HepG2 (cell line): ENCODE measurements at regions not wholly inside any gene's neighbourhood (a gene's known extent, or its start where the extent isn't known, plus 50 kb on each side); places are given as distances from the start of the nearest gene placed in this dataset.

ENCODE experiments used
- AGO1 ChIP-seq: fragments of 200-400 bp; formaldehyde crosslinking; IDR thresholded peaks from 2 replicates; pipeline ENCODE4 v1.6.1; 2017; ENCODE audit warnings: mild to moderate bottlenecking, low read depth, low read length, moderate library complexity; ENCODE audit not compliant: poor library complexity, severe bottlenecking
- FOXJ3 ChIP-seq: sonication (generic); formaldehyde crosslinking; IDR thresholded peaks from 2 replicates; pipeline ENCODE4 v1.4.0; 2020; ENCODE audit warnings: missing genetic modification reagents, mild to moderate bottlenecking, borderline replicate concordance
- HNF4A ChIP-seq: sonication (generic); formaldehyde crosslinking; IDR thresholded peaks from 2 replicates; pipeline ENCODE4 v1.4.0; 2020; ENCODE audit warnings: missing genetic modification reagents
- MTA3 ChIP-seq: sonication (generic); formaldehyde crosslinking; IDR thresholded peaks from 2 replicates; pipeline ENCODE4 v1.4.0; 2020; ENCODE audit warnings: missing genetic modification reagents
- SRF ChIP-seq: IDR thresholded peaks from 2 replicates; pipeline ENCODE4 v1.6.1; 2011; ENCODE audit warnings: mild to moderate bottlenecking, low read depth, low read length, moderate library complexity
- ZKSCAN8 ChIP-seq: IDR thresholded peaks from 2 replicates; pipeline ENCODE4 v1.6.1; 2016; ENCODE audit warnings: borderline replicate concordance, missing genetic modification reagents, missing compliant biosample characterization
- ZNF615 ChIP-seq: sonication (generic); formaldehyde crosslinking; IDR thresholded peaks from 2 replicates; pipeline ENCODE4 v1.5.0; 2020; ENCODE audit warnings: mild to moderate bottlenecking, missing genetic modification reagents, borderline replicate concordance
- TF ChIP-seq, protein P1 (sequence below): sonication (generic); formaldehyde crosslinking; conservative IDR thresholded peaks from 2 replicates; pipeline ENCODE4 v1.4.0; 2020; ENCODE audit warnings: missing genetic modification reagents
- TF ChIP-seq, protein P2 (sequence below): sonication (generic); formaldehyde crosslinking; IDR thresholded peaks from 2 replicates; pipeline ENCODE4 v1.5.0; 2020; ENCODE audit warnings: mild to moderate bottlenecking, missing genetic modification reagents, moderate library complexity
- TF ChIP-seq, protein P3 (sequence below): sonication (generic); formaldehyde crosslinking; IDR thresholded peaks from 2 replicates; pipeline ENCODE4 v1.5.0; 2020; ENCODE audit warnings: missing genetic modification reagents
- TF ChIP-seq, protein P4 (sequence below), 2 experiments: fragments of 450-650 bp in 1 of 2; sonication (generic) in 1 of 2; formaldehyde crosslinking in 1 of 2; IDR thresholded peaks; 2 replicates each; pipeline versions ENCODE4 v1.6.1 to v1.8.0; 2016 to 2022; ENCODE audit warnings: antibody characterized with exemption in 1 of 2, mild to moderate bottlenecking in 1 of 2, missing genetic modification reagents in 1 of 2

DNA sequence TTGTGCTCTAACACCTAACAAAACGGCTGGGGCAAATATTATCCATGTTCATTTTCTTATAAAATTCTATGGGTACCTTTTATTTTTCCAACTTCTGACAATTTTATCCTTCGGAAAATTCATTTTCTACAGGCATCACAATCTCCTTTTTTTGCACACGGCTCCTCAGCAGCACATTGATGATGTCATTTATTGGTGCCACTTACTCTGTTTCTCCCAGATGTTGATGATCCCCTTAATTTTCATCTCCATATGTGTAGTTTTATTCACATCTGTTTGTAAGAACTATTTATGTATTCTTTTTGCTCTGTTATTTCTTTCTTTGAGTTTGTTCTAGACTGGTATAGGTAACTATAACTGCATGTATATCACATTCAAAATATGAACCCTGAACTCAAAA is 1660.8 kb upstream of the DDX18 start:
- no peak for TF ChIP-seq FOXJ3 (CRISPR knock-in tag)
- TF ChIP-seq AGO1: no peak
- TF ChIP-seq, protein P1, sequence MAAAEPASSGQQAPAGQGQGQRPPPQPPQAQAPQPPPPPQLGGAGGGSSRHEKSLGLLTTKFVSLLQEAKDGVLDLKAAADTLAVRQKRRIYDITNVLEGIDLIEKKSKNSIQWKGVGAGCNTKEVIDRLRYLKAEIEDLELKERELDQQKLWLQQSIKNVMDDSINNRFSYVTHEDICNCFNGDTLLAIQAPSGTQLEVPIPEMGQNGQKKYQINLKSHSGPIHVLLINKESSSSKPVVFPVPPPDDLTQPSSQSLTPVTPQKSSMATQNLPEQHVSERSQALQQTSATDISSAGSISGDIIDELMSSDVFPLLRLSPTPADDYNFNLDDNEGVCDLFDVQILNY: no peak
- TF ChIP-seq, protein P2, sequence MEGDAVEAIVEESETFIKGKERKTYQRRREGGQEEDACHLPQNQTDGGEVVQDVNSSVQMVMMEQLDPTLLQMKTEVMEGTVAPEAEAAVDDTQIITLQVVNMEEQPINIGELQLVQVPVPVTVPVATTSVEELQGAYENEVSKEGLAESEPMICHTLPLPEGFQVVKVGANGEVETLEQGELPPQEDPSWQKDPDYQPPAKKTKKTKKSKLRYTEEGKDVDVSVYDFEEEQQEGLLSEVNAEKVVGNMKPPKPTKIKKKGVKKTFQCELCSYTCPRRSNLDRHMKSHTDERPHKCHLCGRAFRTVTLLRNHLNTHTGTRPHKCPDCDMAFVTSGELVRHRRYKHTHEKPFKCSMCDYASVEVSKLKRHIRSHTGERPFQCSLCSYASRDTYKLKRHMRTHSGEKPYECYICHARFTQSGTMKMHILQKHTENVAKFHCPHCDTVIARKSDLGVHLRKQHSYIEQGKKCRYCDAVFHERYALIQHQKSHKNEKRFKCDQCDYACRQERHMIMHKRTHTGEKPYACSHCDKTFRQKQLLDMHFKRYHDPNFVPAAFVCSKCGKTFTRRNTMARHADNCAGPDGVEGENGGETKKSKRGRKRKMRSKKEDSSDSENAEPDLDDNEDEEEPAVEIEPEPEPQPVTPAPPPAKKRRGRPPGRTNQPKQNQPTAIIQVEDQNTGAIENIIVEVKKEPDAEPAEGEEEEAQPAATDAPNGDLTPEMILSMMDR (CRISPR knock-in tag): no peak
- no peak for TF ChIP-seq ZKSCAN8 (CRISPR knock-in tag)
- TF ChIP-seq, protein P3, sequence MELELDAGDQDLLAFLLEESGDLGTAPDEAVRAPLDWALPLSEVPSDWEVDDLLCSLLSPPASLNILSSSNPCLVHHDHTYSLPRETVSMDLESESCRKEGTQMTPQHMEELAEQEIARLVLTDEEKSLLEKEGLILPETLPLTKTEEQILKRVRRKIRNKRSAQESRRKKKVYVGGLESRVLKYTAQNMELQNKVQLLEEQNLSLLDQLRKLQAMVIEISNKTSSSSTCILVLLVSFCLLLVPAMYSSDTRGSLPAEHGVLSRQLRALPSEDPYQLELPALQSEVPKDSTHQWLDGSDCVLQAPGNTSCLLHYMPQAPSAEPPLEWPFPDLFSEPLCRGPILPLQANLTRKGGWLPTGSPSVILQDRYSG (CRISPR knock-in tag): no peak
- no peak for TF ChIP-seq MTA3 (CRISPR knock-in tag)
- TF ChIP-seq, protein P4, sequence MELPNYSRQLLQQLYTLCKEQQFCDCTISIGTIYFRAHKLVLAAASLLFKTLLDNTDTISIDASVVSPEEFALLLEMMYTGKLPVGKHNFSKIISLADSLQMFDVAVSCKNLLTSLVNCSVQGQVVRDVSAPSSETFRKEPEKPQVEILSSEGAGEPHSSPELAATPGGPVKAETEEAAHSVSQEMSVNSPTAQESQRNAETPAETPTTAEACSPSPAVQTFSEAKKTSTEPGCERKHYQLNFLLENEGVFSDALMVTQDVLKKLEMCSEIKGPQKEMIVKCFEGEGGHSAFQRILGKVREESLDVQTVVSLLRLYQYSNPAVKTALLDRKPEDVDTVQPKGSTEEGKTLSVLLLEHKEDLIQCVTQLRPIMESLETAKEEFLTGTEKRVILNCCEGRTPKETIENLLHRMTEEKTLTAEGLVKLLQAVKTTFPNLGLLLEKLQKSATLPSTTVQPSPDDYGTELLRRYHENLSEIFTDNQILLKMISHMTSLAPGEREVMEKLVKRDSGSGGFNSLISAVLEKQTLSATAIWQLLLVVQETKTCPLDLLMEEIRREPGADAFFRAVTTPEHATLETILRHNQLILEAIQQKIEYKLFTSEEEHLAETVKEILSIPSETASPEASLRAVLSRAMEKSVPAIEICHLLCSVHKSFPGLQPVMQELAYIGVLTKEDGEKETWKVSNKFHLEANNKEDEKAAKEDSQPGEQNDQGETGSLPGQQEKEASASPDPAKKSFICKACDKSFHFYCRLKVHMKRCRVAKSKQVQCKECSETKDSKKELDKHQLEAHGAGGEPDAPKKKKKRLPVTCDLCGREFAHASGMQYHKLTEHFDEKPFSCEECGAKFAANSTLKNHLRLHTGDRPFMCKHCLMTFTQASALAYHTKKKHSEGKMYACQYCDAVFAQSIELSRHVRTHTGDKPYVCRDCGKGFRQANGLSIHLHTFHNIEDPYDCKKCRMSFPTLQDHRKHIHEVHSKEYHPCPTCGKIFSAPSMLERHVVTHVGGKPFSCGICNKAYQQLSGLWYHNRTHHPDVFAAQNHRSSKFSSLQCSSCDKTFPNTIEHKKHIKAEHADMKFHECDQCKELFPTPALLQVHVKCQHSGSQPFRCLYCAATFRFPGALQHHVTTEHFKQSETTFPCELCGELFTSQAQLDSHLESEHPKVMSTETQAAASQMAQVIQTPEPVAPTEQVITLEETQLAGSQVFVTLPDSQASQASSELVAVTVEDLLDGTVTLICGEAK (IDR thresholded peaks at IDR 0.05): no peak
- TF ChIP-seq, protein P4 (CRISPR knock-in tag; IDR thresholded peaks at IDR 0.05): no peak
- no peak for TF ChIP-seq HNF4A (CRISPR knock-in tag)
- no peak for TF ChIP-seq ZNF615 (CRISPR knock-in tag)
- TF ChIP-seq SRF: no peak
